Urothelium cell line (cell line): ENCODE measurements at regions not wholly inside any gene's neighbourhood (a gene's known extent, or its start where the extent isn't known, plus 50 kb on each side); places are given as distances from the start of the nearest gene placed in this dataset.
"Not testable (repeated sequence)": the region's sequence is repeated elsewhere in the genome, so short reads cannot be mapped to it uniquely, and the experiment has no call there.

ENCODE experiments used
- DNase-seq: peaks from one replicate; pipeline ENCODE4 v3.0.0; 2011; ENCODE audit warnings: low spot score, mixed read lengths
- FAIRE-seq: peaks from 2 replicates; lab custom pipeline; 2011; peaks lifted over from hg19 to GRCh38; lab: Jason Lieb, UNC

- no peak for DNase-seq
- no peak for FAIRE-seq
Observed at GRCh38 chr5:50343715-50344114, 97.4 kb downstream of the EMB start.

GRCh38 chr5:50340757-50341156 is 100.3 kb downstream of the EMB start:
- FAIRE-seq (no peak), DNase-seq (no peak)

GRCh38 chr5:50330633-50331032 is 110.5 kb downstream of the EMB start:
- not testable (repeated sequence) for FAIRE-seq

GRCh38 chr5:50328193-50328729 is 112.8 kb downstream of the EMB start:
- FAIRE-seq, result no peak

More at GRCh38 chr5:50330633-50331032, 110.5 kb downstream of the EMB start:
- DNase-seq, result not testable (repeated sequence)

GRCh38 chr5:50325237-50325832 is 115.8 kb downstream of the EMB start:
- no peak for FAIRE-seq
- DNase-seq, result peak; percentile 15

More at GRCh38 chr5:50328193-50328729, 112.8 kb downstream of the EMB start:
- no peak for DNase-seq

- FAIRE-seq (no peak), DNase-seq (peak; percentile 8)
Observed at GRCh38 chr5:50320131-50320749, 120.8 kb downstream of the EMB start.

- DNase-seq, result no peak
- no peak for FAIRE-seq
Observed at GRCh38 chr5:50318220-50318619, 122.9 kb downstream of the EMB start.

- not testable (repeated sequence) for FAIRE-seq, DNase-seq
Observed at GRCh38 chr5:50306488-50306887, 134.6 kb downstream of the EMB start.

GRCh38 chr5:50302815-50303490 is 138.1 kb downstream of the EMB start:
- peak; percentile 43 for DNase-seq
- no peak for FAIRE-seq

GRCh38 chr5:50301756-50302155 is 139.3 kb downstream of the EMB start:
- FAIRE-seq (no peak), DNase-seq (no peak)

GRCh38 chr5:50300878-50301277 is 140.2 kb downstream of the EMB start:
- DNase-seq (peak; percentile 27), FAIRE-seq (no peak)

- FAIRE-seq (no peak), DNase-seq (no peak)
Observed at GRCh38 chr5:50299896-50300295, 141.2 kb downstream of the EMB start.

- no peak for FAIRE-seq
- no peak for DNase-seq
Observed at GRCh38 chr5:50292735-50293394, 148.2 kb downstream of the EMB start.

- not testable (repeated sequence) for FAIRE-seq
Observed at GRCh38 chr5:50280461-50280860, 160.6 kb downstream of the EMB start.

More at GRCh38 chr5:50280461-50280860, 160.6 kb downstream of the EMB start:
- DNase-seq, result not testable (repeated sequence)
